ENCODE measurements at regions not wholly inside any gene's neighbourhood (a gene's known extent, or its start where the extent isn't known, plus 50 kb on each side); places are given as distances from the start of the nearest gene placed in this dataset.

- TF ChIP-seq CTCF (IDR thresholded peaks at IDR 0.05) (no peak), EZH2 (IDR thresholded peaks at IDR 0.05; ENCODE audit: borderline replicate concordance, insufficient read depth, low read depth, low read length, poor library complexity, severe bottlenecking) (no peak)
These were observed 420.7 kb upstream of the NFE2L3 start for GRCh38 chr7:25731068-25731845.
